Activated B cell treated with CpG ODN at 0.5 μM for 24 hours (primary cell): ENCODE measurements at regions not wholly inside any gene's neighbourhood (a gene's known extent, or its start where the extent isn't known, plus 50 kb on each side); places are given as distances from the start of the nearest gene placed in this dataset.

Source experiments
- ATAC-seq: fragments of 200-7000 bp; cut with Tn5 transposase; one replicate; pipeline ENCODE4 v1.10.0; 2021; ENCODE audit warnings: low read depth, mild to moderate bottlenecking, moderate library complexity
- CTCF ChIA-PET: fragments of 350-600 bp; sonication (Branson Sonifier 250); formaldehyde crosslinking; loops from one replicate; lab custom pipeline; 2021; ENCODE audit warnings: antibody characterized with exemption; lab: Charles Lee
- POLR2A ChIA-PET: fragments of 350-600 bp; sonication (Branson Sonifier 250); formaldehyde crosslinking; loops from one replicate; lab custom pipeline; 2021; ENCODE audit warnings: antibody characterized with exemption; lab: Charles Lee
- DNase-seq: peaks from one replicate; pipeline ENCODE4 v3.0.0; 2022
- H3K27ac Mint-ChIP-seq: one replicate; pipeline ENCODE4 v1.8.0; 2020; ENCODE audit warnings: mixed read lengths
- H3K27me3 Mint-ChIP-seq: one replicate; pipeline ENCODE4 v1.8.0; 2021; ENCODE audit warnings: mixed read lengths
- H3K36me3 Mint-ChIP-seq: one replicate; pipeline ENCODE4 v1.8.0; 2021; ENCODE audit warnings: low read depth, mixed read lengths
- H3K4me1 Mint-ChIP-seq: one replicate; pipeline ENCODE4 v1.8.0; 2021; ENCODE audit warnings: mixed read lengths
- H3K4me3 Mint-ChIP-seq: one replicate; pipeline ENCODE4 v1.8.0; 2020; ENCODE audit warnings: mild to moderate bottlenecking, mixed read lengths
- H3K9me3 Mint-ChIP-seq: one replicate; pipeline ENCODE4 v1.8.0; 2020; ENCODE audit warnings: mixed read lengths
- intact Hi-C: fragments of 100-400 bp; cut with micrococcal nuclease; formaldehyde crosslinking; loops from one replicate; pipeline ENCODE4 v1.15.1; 2024
- TF ChIP-seq, protein P1 (sequence below): fragments of 200-600 bp; IDR thresholded peaks from one replicate; pipeline ENCODE4 v1.8.0; 2022; ENCODE audit warnings: antibody characterized with exemption, mild to moderate bottlenecking

GRCh38 chr21:16308269-16308668, 578.5 kb downstream of the USP25 start:
- ATAC-seq (no peak), DNase-seq (no peak)
- Mint-ChIP-seq H3K27me3 (no peaks in the 10 kb centered on the region), H3K9me3 (no peaks in the 10 kb centered on the region), H3K4me1 (no peaks in the 10 kb centered on the region), H3K4me3 (no peak overlapping the region), H3K27ac (no peak overlapping the region), H3K36me3 (no peaks in the 10 kb centered on the region)
- intact Hi-C loops = no loop called here
- ChIA-PET CTCF (no interaction called here), POLR2A (no interaction called here)
- TF ChIP-seq, protein P1, sequence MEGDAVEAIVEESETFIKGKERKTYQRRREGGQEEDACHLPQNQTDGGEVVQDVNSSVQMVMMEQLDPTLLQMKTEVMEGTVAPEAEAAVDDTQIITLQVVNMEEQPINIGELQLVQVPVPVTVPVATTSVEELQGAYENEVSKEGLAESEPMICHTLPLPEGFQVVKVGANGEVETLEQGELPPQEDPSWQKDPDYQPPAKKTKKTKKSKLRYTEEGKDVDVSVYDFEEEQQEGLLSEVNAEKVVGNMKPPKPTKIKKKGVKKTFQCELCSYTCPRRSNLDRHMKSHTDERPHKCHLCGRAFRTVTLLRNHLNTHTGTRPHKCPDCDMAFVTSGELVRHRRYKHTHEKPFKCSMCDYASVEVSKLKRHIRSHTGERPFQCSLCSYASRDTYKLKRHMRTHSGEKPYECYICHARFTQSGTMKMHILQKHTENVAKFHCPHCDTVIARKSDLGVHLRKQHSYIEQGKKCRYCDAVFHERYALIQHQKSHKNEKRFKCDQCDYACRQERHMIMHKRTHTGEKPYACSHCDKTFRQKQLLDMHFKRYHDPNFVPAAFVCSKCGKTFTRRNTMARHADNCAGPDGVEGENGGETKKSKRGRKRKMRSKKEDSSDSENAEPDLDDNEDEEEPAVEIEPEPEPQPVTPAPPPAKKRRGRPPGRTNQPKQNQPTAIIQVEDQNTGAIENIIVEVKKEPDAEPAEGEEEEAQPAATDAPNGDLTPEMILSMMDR = no peak

- intact Hi-C loops = no loop called here
- DNase-seq (no peak), ATAC-seq (no peak)
- Mint-ChIP-seq H3K9me3 (no peaks in the 10 kb centered on the region), H3K4me3 (no peak overlapping the region), H3K27ac (no peak overlapping the region), H3K27me3 (no peaks in the 10 kb centered on the region), H3K4me1 (no peaks in the 10 kb centered on the region), H3K36me3 (no peaks in the 10 kb centered on the region)
- POLR2A ChIA-PET = no interaction called here
- TF ChIP-seq, protein P1 = no peak
- CTCF ChIA-PET = no interaction called here
Observed at GRCh38 chr21:16309250-16309971, 579.6 kb downstream of the USP25 start.

- intact Hi-C loops = no loop called here
- CTCF ChIA-PET = no interaction called here
- no peak for ATAC-seq
- Mint-ChIP-seq H3K27ac (no peak overlapping the region), H3K4me1 (no peaks in the 10 kb centered on the region), H3K4me3 (no peak overlapping the region), H3K36me3 (no peaks in the 10 kb centered on the region), H3K27me3 (no peaks in the 10 kb centered on the region), H3K9me3 (no peaks in the 10 kb centered on the region)
- DNase-seq = no peak
- POLR2A ChIA-PET = no interaction called here
- TF ChIP-seq, protein P1 = no peak
Observed at GRCh38 chr21:16310176-16310575, 580.4 kb downstream of the USP25 start.

DNA sequence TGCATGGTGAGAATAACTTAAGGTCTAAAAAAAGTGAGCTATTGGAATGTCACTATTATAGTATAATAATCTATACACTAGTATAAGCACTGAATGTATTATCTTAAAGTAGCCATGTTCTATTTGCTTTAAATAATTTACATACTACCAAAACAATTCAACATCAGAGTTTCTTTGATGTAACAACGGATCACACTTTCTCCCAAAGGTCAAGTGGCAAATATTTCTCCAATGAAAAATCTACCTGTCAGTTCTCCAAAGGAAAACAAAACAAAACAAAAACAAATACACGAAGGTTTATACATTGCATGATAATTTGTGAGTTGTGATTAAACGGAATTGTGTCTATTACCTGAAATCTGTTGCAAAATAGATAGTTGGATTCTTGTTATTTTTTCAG, 581.4 kb downstream of the USP25 start:
- H3K4me1 Mint-ChIP-seq = no peaks in the 10 kb centered on the region
- DNase-seq (no peak), ATAC-seq (no peak)
- H3K27ac Mint-ChIP-seq = no peak overlapping the region
- intact Hi-C loops = no loop called here
- ChIA-PET CTCF (no interaction called here), POLR2A (no interaction called here)
- TF ChIP-seq, protein P1 = no peak
- H3K4me3 Mint-ChIP-seq = no peak overlapping the region
- no peaks in the 10 kb centered on the region for H3K36me3 Mint-ChIP-seq
- H3K27me3 Mint-ChIP-seq = no peaks in the 10 kb centered on the region
- no peaks in the 10 kb centered on the region for H3K9me3 Mint-ChIP-seq

GRCh38 chr21:16312321-16312720, 582.5 kb downstream of the USP25 start:
- no peak overlapping the region for H3K4me3 Mint-ChIP-seq

More at GRCh38 chr21:16312321-16312720, 582.5 kb downstream of the USP25 start:
- Mint-ChIP-seq H3K36me3 (no peaks in the 10 kb centered on the region), H3K27me3 (no peaks in the 10 kb centered on the region), H3K9me3 (no peaks in the 10 kb centered on the region), H3K4me1 (no peaks in the 10 kb centered on the region), H3K27ac (no peak overlapping the region)
- ChIA-PET POLR2A (no interaction called here), CTCF (no interaction called here)
- intact Hi-C loops = no loop called here
- TF ChIP-seq, protein P1 = no peak
- ATAC-seq (no peak), DNase-seq (no peak)
